ENCODE measurements at regions not wholly inside any gene's neighbourhood (a gene's known extent, or its start where the extent isn't known, plus 50 kb on each side); places are given as distances from the start of the nearest gene placed in this dataset.
A peak's percentile ranks its signal among the peaks of the same experiment; 100 is the strongest.
"Not testable (repeated sequence)": the region's sequence is repeated elsewhere in the genome, so short reads cannot be mapped to it uniquely, and the experiment has no call there.

DNA sequence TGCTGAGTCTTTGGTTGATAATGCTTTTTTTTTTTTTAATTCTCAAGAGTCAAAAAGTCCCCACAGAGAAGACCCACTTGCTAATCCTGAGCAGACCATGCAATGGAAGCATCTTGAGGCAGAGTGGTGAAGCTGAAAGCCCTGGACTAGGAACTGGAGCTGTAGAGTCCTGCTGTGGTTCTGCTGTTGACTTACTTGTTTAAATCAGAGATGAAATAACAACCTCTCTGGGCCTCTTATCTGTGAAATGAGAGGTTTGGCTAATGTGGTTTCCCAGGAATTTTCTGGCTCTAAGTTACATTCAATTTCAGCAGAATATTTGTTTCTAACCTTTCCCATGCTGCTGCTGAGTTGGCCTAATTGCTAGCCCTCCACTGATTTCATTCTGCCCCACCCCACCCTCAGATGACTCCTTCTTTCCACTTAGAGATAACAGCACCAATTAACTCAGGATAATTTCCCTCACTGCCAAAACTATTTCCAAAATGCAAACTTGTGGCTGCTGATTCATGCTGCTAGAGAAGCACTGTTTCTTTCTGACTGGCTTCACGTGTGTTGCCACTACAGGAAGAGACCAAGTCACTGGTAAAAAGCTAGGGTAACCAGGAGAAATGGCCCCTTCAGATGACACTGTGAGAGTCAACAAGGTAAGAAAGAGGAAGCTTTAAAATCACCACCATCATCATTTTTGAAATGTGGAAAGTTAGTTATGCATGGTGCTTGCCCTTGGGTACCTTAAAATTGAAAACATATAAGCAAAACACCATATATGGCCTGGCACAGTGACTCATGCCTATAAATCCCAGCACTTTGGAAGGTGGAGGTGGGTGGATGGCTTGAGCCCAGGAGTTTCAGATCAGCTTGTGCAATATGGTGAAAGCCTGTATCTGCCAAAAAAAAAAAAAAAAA is 326.4 kb downstream of the DCHS2 start:
- intact Hi-C loops (cut with DNase I; ENCODE audit: low total_unique reads) = no loop called here
- H3K27me3 ChIP-seq = no peaks in the 10 kb centered on the region
- H3K36me3 ChIP-seq = no peaks in the 10 kb centered on the region
- peak in 1 of 2 donors; percentile 31 for DNase-seq
- H3K9me3 ChIP-seq = no peaks in the 10 kb centered on the region
- peaks cover 0 to 8% (median 6%) of the 10 kb centered on the region in 4 donors for H3K4me1 ChIP-seq
- TF ChIP-seq POLR2AphosphoS5 (IDR thresholded peaks at IDR 0.05) = peak in 1 of 3 donors; percentile 34
- TF ChIP-seq EP300 (IDR thresholded peaks at IDR 0.05) = no peak
- TF ChIP-seq POLR2A (IDR thresholded peaks at IDR 0.05) = no peak
- TF ChIP-seq, protein P1, sequence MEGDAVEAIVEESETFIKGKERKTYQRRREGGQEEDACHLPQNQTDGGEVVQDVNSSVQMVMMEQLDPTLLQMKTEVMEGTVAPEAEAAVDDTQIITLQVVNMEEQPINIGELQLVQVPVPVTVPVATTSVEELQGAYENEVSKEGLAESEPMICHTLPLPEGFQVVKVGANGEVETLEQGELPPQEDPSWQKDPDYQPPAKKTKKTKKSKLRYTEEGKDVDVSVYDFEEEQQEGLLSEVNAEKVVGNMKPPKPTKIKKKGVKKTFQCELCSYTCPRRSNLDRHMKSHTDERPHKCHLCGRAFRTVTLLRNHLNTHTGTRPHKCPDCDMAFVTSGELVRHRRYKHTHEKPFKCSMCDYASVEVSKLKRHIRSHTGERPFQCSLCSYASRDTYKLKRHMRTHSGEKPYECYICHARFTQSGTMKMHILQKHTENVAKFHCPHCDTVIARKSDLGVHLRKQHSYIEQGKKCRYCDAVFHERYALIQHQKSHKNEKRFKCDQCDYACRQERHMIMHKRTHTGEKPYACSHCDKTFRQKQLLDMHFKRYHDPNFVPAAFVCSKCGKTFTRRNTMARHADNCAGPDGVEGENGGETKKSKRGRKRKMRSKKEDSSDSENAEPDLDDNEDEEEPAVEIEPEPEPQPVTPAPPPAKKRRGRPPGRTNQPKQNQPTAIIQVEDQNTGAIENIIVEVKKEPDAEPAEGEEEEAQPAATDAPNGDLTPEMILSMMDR (IDR thresholded peaks at IDR 0.05) = no peak
- no peak overlapping the region for H3K4me3 ChIP-seq
- no peak overlapping the region for H3K27ac ChIP-seq
- 5 to 29% (median 8%) methylated on average over 1 of the region's 1 CpG for WGBS, 5 donors

DNA sequence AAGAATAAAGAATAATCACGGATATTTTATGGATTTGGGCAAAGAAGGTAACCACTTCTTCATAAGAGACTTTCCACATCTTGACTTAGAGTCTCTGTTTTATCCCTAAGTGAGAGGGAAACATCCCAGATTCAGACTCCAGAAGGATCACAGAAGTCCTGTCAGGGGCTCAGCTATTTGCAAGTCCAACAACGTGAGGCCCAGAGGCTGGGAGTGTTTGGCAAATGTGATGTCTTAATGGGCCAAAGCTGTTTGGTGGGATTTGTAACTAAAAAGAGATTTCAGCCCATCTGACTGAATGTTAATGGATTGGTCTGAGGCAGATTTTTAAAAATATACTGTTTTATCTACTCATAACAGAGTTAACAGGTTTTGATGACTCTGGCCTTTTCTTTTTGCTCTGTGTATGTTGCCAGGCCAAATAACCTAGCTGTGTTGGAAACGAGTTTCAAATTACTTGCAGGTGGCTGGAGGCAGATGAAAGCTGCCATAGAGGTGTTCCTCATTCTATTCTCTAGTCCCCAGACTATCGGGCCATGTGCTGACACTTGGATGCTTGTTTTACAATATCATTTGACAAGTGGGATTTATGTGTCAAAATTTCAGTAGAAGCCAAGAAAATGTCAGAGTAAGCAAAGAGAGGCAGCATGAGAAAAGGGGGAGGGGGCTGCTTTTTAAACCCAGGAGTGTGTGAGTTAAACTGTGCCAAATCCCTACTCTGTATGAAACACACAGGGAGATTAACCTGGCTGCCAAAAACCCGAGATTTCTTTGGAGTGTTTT is 330.9 kb downstream of the DCHS2 start:
- H3K27ac ChIP-seq = no peak overlapping the region
- peak in 1 of 2 donors; percentile 72 for DNase-seq
- H3K4me1 ChIP-seq = peaks cover 0 to 8% (median 6%) of the 10 kb centered on the region in 4 donors
- intact Hi-C loops (cut with DNase I; ENCODE audit: low total_unique reads) = no loop called here
- TF ChIP-seq, protein P1 (IDR thresholded peaks at IDR 0.05) = no peak
- TF ChIP-seq POLR2AphosphoS5 (IDR thresholded peaks at IDR 0.05) (no peak), POLR2A (IDR thresholded peaks at IDR 0.05) (no peak), EP300 (IDR thresholded peaks at IDR 0.05) (no peak)
- H3K27me3 ChIP-seq = no peaks in the 10 kb centered on the region
- 14 to 27% (median 22%) methylated on average over 5 of the region's 5 CpGs for WGBS, 5 donors
- H3K36me3 ChIP-seq = no peaks in the 10 kb centered on the region
- H3K9me3 ChIP-seq = no peaks in the 10 kb centered on the region
- no peak overlapping the region for H3K4me3 ChIP-seq

DNA sequence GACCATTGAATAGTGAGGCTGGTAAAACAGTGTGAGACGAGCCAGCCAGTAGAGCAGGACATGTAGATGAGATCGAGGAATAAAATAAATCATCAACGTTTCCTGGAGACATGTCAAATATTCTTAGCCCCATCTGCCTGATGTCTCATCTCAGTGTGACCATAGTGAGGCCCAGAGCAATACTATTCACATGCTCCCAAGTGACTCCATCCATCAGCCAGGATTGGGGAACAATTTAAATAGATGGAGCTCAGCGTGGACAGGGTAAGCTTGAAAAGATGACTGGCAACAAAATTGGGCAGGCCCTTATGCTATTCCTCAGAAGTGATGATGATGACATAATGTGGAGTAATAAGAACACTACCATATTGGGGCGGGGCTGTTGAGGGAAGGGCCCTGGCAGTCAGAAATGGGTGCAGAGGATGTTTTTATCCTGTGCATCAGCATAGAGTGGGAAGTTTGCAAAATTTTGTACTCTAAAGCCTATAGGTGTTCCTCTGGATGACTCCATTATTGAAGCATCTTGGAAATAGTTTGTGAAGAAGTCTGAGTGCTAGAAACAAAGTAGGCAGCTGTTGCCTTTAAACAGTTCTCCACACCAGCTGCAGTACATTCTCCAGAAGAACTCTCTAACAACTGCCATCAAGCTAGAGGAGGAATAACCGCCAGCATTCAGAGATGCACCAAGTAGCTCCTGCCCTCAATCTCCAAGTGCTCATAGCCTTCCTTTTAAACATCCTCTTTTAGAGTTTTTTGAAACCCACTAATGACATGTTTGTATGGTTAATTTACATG is 333.0 kb downstream of the DCHS2 start:
- Histone ChIP-seq H3K4me3 (no peak overlapping the region), H3K27ac (no peak overlapping the region), H3K27me3 (no peaks in the 10 kb centered on the region), H3K4me1 (peaks cover 0 to 8% (median 6%) of the 10 kb centered on the region in 4 donors), H3K9me3 (no peaks in the 10 kb centered on the region), H3K36me3 (no peaks in the 10 kb centered on the region)
- WGBS, 5 donors = 70 to 73% (median 70%) methylated on average over 6 of the region's 6 CpGs
- no peak for DNase-seq
- intact Hi-C loops (cut with DNase I; ENCODE audit: low total_unique reads) = no loop called here
- TF ChIP-seq EP300 (IDR thresholded peaks at IDR 0.05) (no peak), POLR2AphosphoS5 (IDR thresholded peaks at IDR 0.05) (no peak)
- TF ChIP-seq, protein P1 (IDR thresholded peaks at IDR 0.05) = no peak

DNA sequence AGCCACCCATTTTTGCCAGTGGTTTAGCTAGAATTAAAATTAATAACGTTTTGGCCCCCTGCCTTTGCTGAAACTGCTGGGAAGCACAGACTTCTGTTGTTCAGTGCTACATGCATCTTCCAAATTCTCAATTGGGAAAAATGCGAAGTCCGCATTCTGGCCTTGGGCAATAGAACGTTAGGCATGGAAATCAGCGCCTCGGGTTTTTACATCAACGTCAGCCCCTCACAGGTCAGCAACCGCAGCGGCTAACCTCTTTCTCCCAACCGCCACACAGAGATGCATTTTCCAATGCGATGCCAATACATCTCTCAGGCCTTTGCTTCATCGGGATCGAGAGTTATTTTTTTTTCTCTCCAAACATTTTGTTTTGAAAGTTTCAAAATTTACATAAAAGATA is 339.1 kb downstream of the DCHS2 start:
- no peak for DNase-seq
- intact Hi-C loops (cut with DNase I; ENCODE audit: low total_unique reads) = no loop called here
- no peaks in the 10 kb centered on the region for H3K9me3 ChIP-seq
- TF ChIP-seq, protein P1 (IDR thresholded peaks at IDR 0.05) = no peak
- TF ChIP-seq POLR2A (IDR thresholded peaks at IDR 0.05) (no peak), EP300 (IDR thresholded peaks at IDR 0.05) (no peak), POLR2AphosphoS5 (IDR thresholded peaks at IDR 0.05) (no peak)
- no peaks in the 10 kb centered on the region for H3K4me1 ChIP-seq
- no peaks in the 10 kb centered on the region for H3K27me3 ChIP-seq
- H3K4me3 ChIP-seq = no peak overlapping the region
- WGBS, 5 donors = 89 to 91% (median 90%) methylated on average over 13 of the region's 13 CpGs
- no peaks in the 10 kb centered on the region for H3K36me3 ChIP-seq
- H3K27ac ChIP-seq = no peak overlapping the region

DNA sequence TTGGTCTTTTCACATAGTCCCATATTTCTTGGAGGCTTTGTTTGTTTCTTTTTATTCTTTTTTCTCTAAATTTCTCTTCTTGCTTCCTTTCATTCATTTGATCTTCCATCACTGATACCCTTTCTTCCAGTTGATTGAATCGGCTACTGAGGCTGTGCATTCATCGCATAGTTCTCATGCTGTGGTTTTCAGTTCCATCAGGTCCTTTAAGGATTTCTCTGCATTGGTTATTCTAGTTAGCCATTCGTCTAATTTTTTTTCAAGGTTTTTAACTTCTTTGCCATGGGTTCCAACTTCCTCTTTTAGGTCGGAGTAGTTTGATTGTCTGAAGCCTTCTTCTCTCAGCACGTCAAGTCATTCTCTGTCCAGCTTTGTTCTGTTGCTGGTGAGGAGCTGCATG is 342.4 kb downstream of the DCHS2 start:
- H3K27me3 ChIP-seq; intact Hi-C loops (cut with DNase I; ENCODE audit: low total_unique reads); H3K9me3 ChIP-seq; H3K4me1 ChIP-seq; H3K4me3 ChIP-seq; DNase-seq; H3K36me3 ChIP-seq; H3K27ac ChIP-seq: not testable (repeated sequence)
- 81 to 91% (median 84%) methylated on average over 5 of the region's 5 CpGs for WGBS, 5 donors
